ENCODE measurements at regions not wholly inside any gene's neighbourhood (a gene's known extent, or its start where the extent isn't known, plus 50 kb on each side); places are given as distances from the start of the nearest gene placed in this dataset.

DNA sequence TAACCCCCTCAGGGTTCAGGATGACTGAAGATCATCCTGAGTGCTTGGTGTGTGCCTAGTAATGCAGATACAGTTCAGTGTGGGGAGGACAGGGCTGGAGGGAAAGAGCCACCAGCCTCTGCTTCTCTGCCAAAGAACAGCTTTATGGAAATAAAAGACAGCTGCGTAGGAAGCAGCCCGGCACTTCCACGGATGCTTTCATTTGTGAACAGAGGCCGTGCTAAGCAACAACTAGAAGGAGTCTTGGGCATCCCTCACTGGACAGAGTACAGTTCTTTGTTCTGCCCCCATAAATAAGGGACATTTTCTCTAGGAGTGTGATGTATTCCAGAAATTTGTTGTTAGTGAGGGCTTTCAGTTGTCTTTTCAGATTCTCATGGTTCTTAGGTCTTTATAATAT lies 194.8 kb upstream of the RGMA start:
- no peak for DNase-seq (ENCODE audit: low read depth in 2 of 2)

GRCh38 chr15:93282808-93283207 lies 193.8 kb upstream of the RGMA start:
- DNase-seq (ENCODE audit: low read depth in 2 of 2) = no peak

GRCh38 chr15:93278783-93279182 lies 189.8 kb upstream of the RGMA start:
- DNase-seq (ENCODE audit: low read depth in 2 of 2) = no peak

DNA sequence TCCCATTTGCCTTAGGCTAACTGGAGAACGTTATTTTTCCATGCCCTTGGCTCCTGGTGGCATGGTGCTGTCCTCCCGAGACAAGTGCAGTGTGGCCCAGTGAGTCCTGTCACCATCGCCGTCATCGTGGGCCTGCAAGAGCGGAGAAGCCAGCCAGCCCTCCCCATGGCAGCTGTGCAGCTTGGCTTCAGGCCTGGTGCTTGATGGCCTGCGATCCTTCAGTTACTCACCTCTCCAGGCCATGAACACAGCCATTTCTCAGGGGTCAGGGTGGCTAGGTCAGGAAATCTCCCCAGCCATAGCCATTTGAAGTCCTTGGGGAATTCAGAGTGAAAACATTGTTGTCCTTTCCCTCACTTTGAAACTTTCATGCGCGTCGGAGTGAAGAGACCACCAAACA lies 189.0 kb upstream of the RGMA start:
- no peak for DNase-seq (ENCODE audit: low read depth in 2 of 2)

- DNase-seq (ENCODE audit: low read depth in 2 of 2) = no peak
Observed at GRCh38 chr15:93274257-93274656, 185.2 kb upstream of the RGMA start.

DNA sequence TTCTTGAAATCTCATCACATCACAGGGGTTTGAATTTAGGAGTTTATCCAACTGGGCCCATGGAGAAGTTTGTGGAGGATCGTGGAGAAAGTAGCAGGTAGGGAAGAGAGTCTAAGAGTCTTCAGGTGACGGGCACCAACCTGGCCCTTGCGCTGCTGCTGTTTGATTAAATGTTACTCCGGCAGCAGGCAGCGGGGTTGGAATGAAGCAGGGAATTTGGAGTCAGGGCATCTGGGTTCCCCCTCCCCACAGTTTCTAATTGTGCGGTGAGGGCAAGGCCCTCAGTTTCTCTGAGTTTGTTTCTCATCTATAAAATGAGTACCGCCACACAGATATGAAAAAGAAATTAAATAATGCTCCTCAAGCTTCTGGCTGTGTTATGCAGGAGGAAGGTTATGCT lies 182.9 kb upstream of the RGMA start:
- DNase-seq (ENCODE audit: low read depth in 2 of 2) = no peak

- no peak for DNase-seq (ENCODE audit: low read depth in 2 of 2)
Observed at GRCh38 chr15:93270937-93271467, 182.0 kb upstream of the RGMA start.

DNA sequence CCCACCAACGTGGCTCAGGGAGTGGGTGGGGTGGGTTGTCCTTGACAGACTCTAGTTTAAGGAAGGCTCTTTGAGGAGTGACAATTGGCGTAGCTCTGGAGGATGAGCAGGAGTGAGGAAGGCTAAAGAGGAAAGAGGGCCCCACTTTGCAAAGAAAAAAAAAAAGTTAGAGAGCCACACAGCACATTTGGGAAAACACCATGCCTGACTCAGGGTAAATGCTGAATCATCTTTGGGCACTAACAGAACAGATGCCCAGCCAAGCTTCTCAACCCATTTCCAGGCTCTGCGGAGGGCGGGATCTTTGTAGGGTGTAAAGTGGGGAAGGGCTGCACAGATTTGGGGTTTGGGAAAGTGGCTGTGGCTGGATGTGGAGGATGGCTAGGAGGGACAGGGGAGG lies 179.1 kb upstream of the RGMA start:
- no peak for DNase-seq (ENCODE audit: low read depth in 2 of 2)

DNA sequence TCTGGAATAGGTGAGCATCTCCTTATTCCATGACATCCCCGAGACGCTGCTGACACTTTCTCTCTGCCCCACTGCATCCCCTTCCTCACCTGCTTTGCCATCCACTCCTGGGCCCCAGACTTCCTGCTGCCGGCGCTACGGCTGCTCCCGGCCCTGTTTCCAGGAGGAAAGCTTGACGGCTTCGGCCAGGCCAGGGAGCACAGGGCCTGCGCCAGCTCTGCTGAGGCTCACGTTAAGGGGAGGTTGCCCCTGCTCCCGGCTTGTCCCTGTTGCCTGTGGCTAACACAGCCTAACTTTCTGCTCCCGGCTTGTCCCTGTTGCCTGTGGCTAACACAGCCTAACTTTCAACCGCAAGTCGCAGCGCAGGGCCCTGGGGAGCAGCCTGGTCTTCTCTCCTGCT lies 177.3 kb upstream of the RGMA start:
- no peak for DNase-seq (ENCODE audit: low read depth in 2 of 2)

DNA sequence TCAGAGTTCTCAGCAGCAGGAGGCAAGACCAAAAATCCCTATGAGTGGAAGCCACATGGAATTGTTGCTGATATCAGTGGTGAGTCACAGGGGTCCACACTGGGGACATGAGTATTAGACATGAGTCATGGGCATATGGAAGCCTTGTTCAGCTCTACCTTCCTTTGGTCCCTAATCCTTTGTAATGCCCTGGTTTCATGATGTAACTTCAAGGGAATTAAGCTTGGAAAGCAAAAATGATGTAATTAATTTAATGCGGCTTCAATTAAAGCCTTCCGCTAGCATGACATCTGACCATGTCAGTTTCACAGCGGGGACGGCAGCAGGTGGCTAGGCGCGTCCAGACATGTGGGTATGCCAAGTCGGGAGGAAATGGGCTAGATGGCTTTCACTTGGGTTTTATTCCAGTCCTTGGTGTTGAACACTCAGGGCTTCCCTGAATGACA lies 176.1 kb upstream of the RGMA start:
- no peak for DNase-seq (ENCODE audit: low read depth in 2 of 2)

- DNase-seq (ENCODE audit: low read depth in 2 of 2) = no peak
Observed at GRCh38 chr15:93261845-93262244, 172.8 kb upstream of the RGMA start.

- no peak for DNase-seq (ENCODE audit: low read depth in 2 of 2)
Observed at GRCh38 chr15:93257920-93258319, 168.9 kb upstream of the RGMA start.

DNA sequence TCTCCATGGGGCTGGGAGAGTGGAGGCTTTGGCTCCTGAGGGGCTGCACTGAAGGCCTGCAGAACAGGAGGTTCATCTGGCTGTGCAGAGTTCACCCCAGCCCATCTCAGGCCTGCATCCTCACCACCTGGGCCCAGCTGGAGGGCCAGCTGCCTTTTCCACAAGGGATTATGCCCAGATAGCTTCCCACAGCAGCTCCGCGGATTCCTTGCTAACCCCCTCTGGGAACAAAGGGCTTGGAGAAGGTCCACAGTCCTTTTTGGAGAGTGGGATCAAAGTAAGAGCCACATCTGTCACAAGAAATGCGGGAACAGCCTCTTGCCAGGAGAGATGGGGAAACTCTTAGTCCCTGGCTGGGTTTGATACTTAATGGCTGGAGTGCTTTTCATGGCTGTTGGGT lies 164.7 kb upstream of the RGMA start:
- DNase-seq (ENCODE audit: low read depth in 2 of 2) = no peak

GRCh38 chr15:93252780-93253179 lies 163.8 kb upstream of the RGMA start:
- no peak for DNase-seq (ENCODE audit: low read depth in 2 of 2)

- no peak for DNase-seq (ENCODE audit: low read depth in 2 of 2)
Observed at GRCh38 chr15:93250950-93251349, 161.9 kb upstream of the RGMA start.

- no peak for DNase-seq (ENCODE audit: low read depth in 2 of 2)
Observed at GRCh38 chr15:93250209-93250608, 161.2 kb upstream of the RGMA start.

- no peak for DNase-seq (ENCODE audit: low read depth in 2 of 2)
Observed at GRCh38 chr15:93249623-93250022, 160.6 kb upstream of the RGMA start.

- no peak for DNase-seq (ENCODE audit: low read depth in 2 of 2)
Observed at GRCh38 chr15:93247466-93248121, 158.6 kb upstream of the RGMA start.

GRCh38 chr15:93246266-93247242 lies 157.5 kb upstream of the RGMA start:
- no peak for DNase-seq (ENCODE audit: low read depth in 2 of 2)

DNA sequence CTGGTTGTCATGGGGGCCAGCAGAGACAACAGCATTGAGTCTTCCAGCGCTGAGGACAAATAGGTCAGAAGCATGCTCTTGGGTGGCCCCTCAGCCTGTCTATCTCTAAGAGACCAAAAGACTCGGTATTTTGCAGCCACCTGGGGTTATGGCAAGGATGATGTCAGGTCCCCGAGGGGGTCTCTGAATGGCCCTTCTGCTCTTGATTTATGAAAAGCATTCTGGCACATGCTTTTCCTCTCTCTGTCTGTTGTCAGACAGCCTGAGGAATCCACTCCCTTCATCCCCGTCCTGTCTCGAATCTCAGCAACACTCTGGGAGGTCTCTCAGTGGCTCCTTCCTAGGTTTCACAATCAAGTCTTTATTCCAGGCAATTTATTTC lies 156.6 kb upstream of the RGMA start:
- no peak for DNase-seq (ENCODE audit: low read depth in 2 of 2)

GRCh38 chr15:93244696-93245660 lies 156.0 kb upstream of the RGMA start:
- DNase-seq (ENCODE audit: low read depth in 2 of 2) = no peak

DNA sequence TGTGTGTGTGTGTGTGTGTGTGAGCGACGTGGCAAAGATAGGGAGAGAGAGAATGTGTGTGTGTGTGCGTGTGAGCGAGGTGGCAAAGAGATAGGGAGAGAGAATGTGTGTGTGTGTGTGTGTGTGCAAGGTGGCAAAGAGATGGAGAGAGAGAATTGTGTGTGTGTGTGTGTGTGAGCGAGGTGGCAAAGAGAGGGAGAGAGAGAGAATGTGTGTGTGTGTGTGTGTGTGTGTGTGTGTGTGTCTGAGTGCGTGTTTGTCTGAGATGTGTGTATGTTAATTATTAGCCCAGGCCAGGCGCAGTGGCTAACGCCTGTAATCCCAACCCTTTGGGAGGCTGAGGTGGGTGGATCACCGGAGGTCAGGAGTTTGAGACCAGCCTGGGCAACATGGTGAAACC lies 154.6 kb upstream of the RGMA start:
- DNase-seq (ENCODE audit: low read depth in 2 of 2) = no peak

Data from stimulated activated CD4-positive, alpha-beta T cell treated with anti-CD3 and anti-CD28 coated beads, Interleukin-15, amount 100 ng/mL, for 48 hours (primary cell).